IMR-90 (cell line): ENCODE measurements at regions not wholly inside any gene's neighbourhood (a gene's known extent, or its start where the extent isn't known, plus 50 kb on each side); places are given as distances from the start of the nearest gene placed in this dataset.

Experiments used
- NFE2L2 ChIP-seq: fragments of 150-350 bp; IDR thresholded peaks from 2 replicates; pipeline ENCODE4 v1.6.1; 2016; ENCODE audit warnings: low read depth, mild to moderate bottlenecking, low read length
- SMC3 ChIP-seq: fragments of 150-350 bp; IDR thresholded peaks from 2 replicates; pipeline ENCODE4 v1.6.1; 2016; ENCODE audit warnings: low read depth, mild to moderate bottlenecking, antibody characterized with exemption, low read length, moderate library complexity

DNA sequence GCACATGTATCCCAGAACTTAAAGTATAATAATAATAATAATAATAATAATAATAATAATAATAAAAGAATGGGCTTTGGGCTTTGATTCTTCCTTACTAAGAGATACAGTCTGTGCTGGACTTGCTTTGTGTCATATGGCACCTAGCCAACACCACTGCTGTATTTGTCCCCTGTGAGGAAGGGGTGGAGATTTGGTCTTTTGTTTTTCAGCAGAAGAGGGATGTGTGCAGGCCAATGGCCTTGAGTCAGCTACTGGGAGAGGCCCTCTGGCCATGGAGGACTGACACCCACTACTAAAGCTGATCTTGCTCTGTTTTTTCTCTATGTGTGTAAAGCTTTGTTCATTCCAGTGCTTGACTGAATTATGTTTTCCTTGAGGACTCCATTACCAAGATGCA lies 573.0 kb upstream of the PCDH15 start:
- TF ChIP-seq SMC3: no peak
- no peak for TF ChIP-seq NFE2L2
